HFFc6 (cell line): ENCODE measurements at regions not wholly inside any gene's neighbourhood (a gene's known extent, or its start where the extent isn't known, plus 50 kb on each side); places are given as distances from the start of the nearest gene placed in this dataset.

Experiments
- DNase-seq: peaks from one replicate; pipeline ENCODE4 v3.0.0-alpha.2; 2018
- H3K27ac Mint-ChIP-seq: 2 replicates; pipeline ENCODE4 v1.8.0; 2020; ENCODE audit warnings: mild to moderate bottlenecking, mixed read lengths
- H3K27me3 Mint-ChIP-seq: 2 replicates; pipeline ENCODE4 v1.8.0; 2021; ENCODE audit warnings: mild to moderate bottlenecking, moderate library complexity, mixed read lengths; ENCODE audit not compliant: insufficient read depth
- H3K36me3 Mint-ChIP-seq: 2 replicates; pipeline ENCODE4 v1.8.0; 2021; ENCODE audit warnings: low read depth, mixed read lengths
- H3K4me1 Mint-ChIP-seq: 2 replicates; pipeline ENCODE4 v1.8.0; 2020; ENCODE audit warnings: low read depth, mixed read lengths
- H3K4me3 Mint-ChIP-seq: 2 replicates; pipeline ENCODE4 v1.8.0; 2020; ENCODE audit warnings: mild to moderate bottlenecking, moderate library complexity, mixed read lengths
- H3K9me3 Mint-ChIP-seq: 2 replicates; pipeline ENCODE4 v1.8.0; 2020; ENCODE audit warnings: mild to moderate bottlenecking, mixed read lengths
- TF ChIP-seq, protein P1 (sequence below): fragments of 200-600 bp; sonication (generic); IDR thresholded peaks from 2 replicates; pipeline ENCODE4 v1.5.0; 2021; ENCODE audit warnings: antibody characterized with exemption, mild to moderate bottlenecking

- Mint-ChIP-seq H3K9me3 (no peaks in the 10 kb centered on the region), H3K27ac (no peak overlapping the region), H3K36me3 (no peaks in the 10 kb centered on the region), H3K27me3 (peaks cover 26% of the 10 kb centered on the region), H3K4me1 (no peaks in the 10 kb centered on the region), H3K4me3 (no peak overlapping the region)
- no peak for DNase-seq
- TF ChIP-seq, protein P1, sequence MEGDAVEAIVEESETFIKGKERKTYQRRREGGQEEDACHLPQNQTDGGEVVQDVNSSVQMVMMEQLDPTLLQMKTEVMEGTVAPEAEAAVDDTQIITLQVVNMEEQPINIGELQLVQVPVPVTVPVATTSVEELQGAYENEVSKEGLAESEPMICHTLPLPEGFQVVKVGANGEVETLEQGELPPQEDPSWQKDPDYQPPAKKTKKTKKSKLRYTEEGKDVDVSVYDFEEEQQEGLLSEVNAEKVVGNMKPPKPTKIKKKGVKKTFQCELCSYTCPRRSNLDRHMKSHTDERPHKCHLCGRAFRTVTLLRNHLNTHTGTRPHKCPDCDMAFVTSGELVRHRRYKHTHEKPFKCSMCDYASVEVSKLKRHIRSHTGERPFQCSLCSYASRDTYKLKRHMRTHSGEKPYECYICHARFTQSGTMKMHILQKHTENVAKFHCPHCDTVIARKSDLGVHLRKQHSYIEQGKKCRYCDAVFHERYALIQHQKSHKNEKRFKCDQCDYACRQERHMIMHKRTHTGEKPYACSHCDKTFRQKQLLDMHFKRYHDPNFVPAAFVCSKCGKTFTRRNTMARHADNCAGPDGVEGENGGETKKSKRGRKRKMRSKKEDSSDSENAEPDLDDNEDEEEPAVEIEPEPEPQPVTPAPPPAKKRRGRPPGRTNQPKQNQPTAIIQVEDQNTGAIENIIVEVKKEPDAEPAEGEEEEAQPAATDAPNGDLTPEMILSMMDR, result no peak
These were observed 64.2 kb upstream of the TMCC3 start for GRCh38 chr12:94714378-94715114.

DNA sequence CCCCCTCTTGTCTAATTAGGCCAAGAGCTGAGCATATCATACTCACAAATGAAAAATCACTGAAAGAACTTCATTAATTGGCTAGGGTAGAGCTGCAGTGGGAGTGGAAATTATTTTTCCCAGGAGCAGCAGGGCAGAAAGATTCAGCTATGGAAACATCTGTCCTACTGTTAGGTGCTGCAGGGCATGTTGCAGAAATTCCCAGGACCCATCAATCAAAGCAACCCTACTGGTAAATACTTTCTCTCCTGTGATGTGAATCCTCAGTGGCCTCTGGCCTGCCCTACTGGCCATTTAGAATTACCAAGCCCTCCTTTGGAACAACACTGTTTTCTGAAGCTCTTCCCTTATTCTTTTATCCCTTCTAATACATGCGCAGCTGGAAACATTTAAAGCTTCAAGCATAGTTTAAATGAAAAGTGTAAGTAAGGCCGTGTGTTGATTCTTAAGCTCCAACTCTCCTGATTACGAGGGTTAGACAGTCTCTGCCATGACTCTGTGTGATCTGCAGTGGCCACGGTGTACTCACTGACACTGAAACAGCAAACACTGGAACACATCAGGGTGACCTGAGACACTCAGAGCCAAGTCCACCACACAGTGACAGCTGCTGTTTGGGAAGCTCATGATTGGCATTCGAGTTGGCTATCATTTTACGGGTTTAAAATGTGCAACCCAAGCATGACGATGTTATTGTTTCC lies 62.6 kb upstream of the TMCC3 start:
- no peak for DNase-seq
- no peak overlapping the region for H3K27ac Mint-ChIP-seq
- TF ChIP-seq, protein P1, result no peak

GRCh38 chr12:94710933-94711332 lies 60.6 kb upstream of the TMCC3 start:
- Mint-ChIP-seq H3K4me1 (no peaks in the 10 kb centered on the region), H3K4me3 (no peak overlapping the region), H3K36me3 (no peaks in the 10 kb centered on the region), H3K27me3 (peaks cover 16% of the 10 kb centered on the region), H3K27ac (no peak overlapping the region), H3K9me3 (no peaks in the 10 kb centered on the region)
- TF ChIP-seq, protein P1, result peak; percentile 70
- DNase-seq, result peak; percentile 19

More for the DNA sequence above, 62.6 kb upstream of the TMCC3 start:
- Mint-ChIP-seq H3K9me3 (no peaks in the 10 kb centered on the region), H3K36me3 (no peaks in the 10 kb centered on the region), H3K4me3 (no peak overlapping the region), H3K4me1 (no peaks in the 10 kb centered on the region), H3K27me3 (peaks cover 26% of the 10 kb centered on the region)

DNA sequence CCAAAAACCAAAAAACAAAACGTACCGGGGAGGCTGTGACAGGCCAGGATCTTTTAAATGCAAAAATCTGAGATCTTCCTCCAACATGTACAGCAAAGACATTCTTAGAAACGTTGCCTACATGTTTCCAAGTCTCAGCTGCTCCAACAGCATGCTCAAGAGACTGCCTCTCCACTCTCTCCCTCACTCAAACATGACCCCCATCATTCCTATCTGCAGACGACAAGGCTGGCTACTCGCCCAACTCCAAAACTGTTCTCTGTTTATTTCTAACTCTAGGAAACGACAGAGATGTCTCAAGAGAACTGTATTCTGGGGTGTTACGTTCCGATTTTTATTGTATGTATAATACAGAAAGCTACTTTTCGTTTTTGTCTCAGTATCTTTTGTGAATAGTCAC lies 57.5 kb upstream of the TMCC3 start:
- H3K27me3 Mint-ChIP-seq, result peaks cover 16% of the 10 kb centered on the region; the same call in 1 of the 2 replicates
- no peaks in the 10 kb centered on the region for H3K36me3 Mint-ChIP-seq
- H3K9me3 Mint-ChIP-seq, result no peaks in the 10 kb centered on the region
- DNase-seq, result peak; percentile 0
- no peak overlapping the region for H3K4me3 Mint-ChIP-seq
- peaks cover 10% of the 10 kb centered on the region for H3K4me1 Mint-ChIP-seq
- H3K27ac Mint-ChIP-seq, result no peak overlapping the region
- TF ChIP-seq, protein P1, result no peak

- peaks cover 10% of the 10 kb centered on the region for H3K4me1 Mint-ChIP-seq
- no peaks in the 10 kb centered on the region for H3K9me3 Mint-ChIP-seq
- TF ChIP-seq, protein P1, result no peak
- no peak for DNase-seq
- H3K27ac Mint-ChIP-seq, result no peak overlapping the region
- no peak overlapping the region for H3K4me3 Mint-ChIP-seq
- H3K27me3 Mint-ChIP-seq, result peaks cover 19% of the 10 kb centered on the region; the same call in 1 of the 2 replicates
- H3K36me3 Mint-ChIP-seq, result no peaks in the 10 kb centered on the region
These were observed 56.7 kb upstream of the TMCC3 start for GRCh38 chr12:94707036-94707435.
